Right lobe of liver (tissue), 6 donors: ENCODE measurements at regions not wholly inside any gene's neighbourhood (a gene's known extent, or its start where the extent isn't known, plus 50 kb on each side); places are given as distances from the start of the nearest gene placed in this dataset.

Source experiments
- ATAC-seq, 4 donors: fragments of 200-7000 bp; cut with Tn5 transposase; one replicate each; pipeline ENCODE4 v1.9.1; 2020; ENCODE audit warnings: mild to moderate bottlenecking in 4 of 4, moderate library complexity in 4 of 4
- DNase-seq, 3 donors: peaks; one replicate each; pipeline ENCODE4 v3.0.0-alpha.2; 2020
- H3K27ac ChIP-seq, 3 donors: fragments of 200-600 bp; one replicate each; pipeline ENCODE4 v1.8.0; 2022
- H3K27me3 ChIP-seq, 2 donors: fragments of 200-600 bp; one replicate each; pipeline ENCODE4 v1.8.0; 2022
- H3K36me3 ChIP-seq, 4 donors: fragments of 200-600 bp; sonication (generic) in 1 of 4; one replicate each; pipeline versions ENCODE4 v1.5.1 to v1.8.0; 2017 to 2022; ENCODE audit warnings: control low read depth in 1 of 4
- H3K4me1 ChIP-seq, 4 donors: fragments of 200-600 bp; sonication (generic) in 1 of 4; one replicate each; pipeline versions ENCODE4 v1.5.1 to v1.8.0; 2017 to 2022; ENCODE audit warnings: control low read depth in 1 of 4
- H3K4me3 ChIP-seq, 3 donors: fragments of 200-600 bp; one replicate each; pipeline ENCODE4 v1.8.0; 2022
- H3K9me3 ChIP-seq, 4 donors: fragments of 200-600 bp; sonication (generic) in 1 of 4; one replicate each; pipeline versions ENCODE4 v1.5.1 to v1.8.0; 2017 to 2022; ENCODE audit warnings: control low read depth in 1 of 4
- POLR2A ChIP-seq: fragments of 450-650 bp; IDR thresholded peaks from one replicate; pipeline ENCODE4 v1.6.1; 2017; ENCODE audit warnings: antibody characterized with exemption, mild to moderate bottlenecking
- WGBS: methylation state at CpG from one replicate; pipeline ENCODE4 v1.1.6; 2018; ENCODE audit warnings: low coverage, low lambda C conversion rate; ENCODE audit not compliant: insufficient coverage; ENCODE audit errors: missing lambda C conversion rate; 5-methylcytosine and 5-hydroxymethylcytosine counted together
- intact Hi-C, 2 donors: fragments of 100-400 bp; cut with DNase I; formaldehyde crosslinking; loops; one replicate each; pipeline versions ENCODE4 v1.11.2 to v1.14.1; 2022
- TF ChIP-seq, protein P1 (sequence below), 4 donors: fragments of 200-600 bp in 3 of 4; fragments of 450-650 bp in 1 of 4; IDR thresholded peaks; one replicate each; pipeline versions ENCODE4 v1.5.1 to v1.8.0; 2016 to 2022; ENCODE audit warnings: antibody characterized with exemption in 4 of 4, mild to moderate bottlenecking in 2 of 4
- donor health status: DM: no; HTN: yes; CAD: no.
- donor health status: DM: no; HTN: no; CAD: no.
- donor health status: DM: no; HTN: no; CAD: no.
- donor health status: DM: no; HTN: yes; CAD: no.
- donor health status: DM: no; HTN: yes; CAD: no.

DNA sequence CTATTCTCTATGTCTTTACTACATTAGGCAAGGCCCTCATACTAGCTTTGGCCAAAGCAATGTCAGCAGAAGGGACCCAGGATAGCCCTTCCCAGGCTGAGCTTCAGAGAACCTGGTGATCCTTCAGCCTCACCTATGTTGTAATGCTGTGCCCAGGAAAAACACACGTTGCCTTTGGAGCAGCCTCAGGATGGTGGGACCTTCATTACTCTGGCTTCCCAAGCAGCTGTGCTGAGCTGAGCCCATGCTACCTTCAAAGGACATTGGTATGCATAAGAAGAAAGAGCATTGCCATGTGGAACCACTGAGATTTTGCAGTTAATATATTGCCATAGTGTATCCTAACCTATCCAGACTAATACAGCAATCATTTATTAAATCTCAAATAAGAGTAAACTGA lies 756.4 kb upstream of the ID2 start:
- TF ChIP-seq, protein P1, sequence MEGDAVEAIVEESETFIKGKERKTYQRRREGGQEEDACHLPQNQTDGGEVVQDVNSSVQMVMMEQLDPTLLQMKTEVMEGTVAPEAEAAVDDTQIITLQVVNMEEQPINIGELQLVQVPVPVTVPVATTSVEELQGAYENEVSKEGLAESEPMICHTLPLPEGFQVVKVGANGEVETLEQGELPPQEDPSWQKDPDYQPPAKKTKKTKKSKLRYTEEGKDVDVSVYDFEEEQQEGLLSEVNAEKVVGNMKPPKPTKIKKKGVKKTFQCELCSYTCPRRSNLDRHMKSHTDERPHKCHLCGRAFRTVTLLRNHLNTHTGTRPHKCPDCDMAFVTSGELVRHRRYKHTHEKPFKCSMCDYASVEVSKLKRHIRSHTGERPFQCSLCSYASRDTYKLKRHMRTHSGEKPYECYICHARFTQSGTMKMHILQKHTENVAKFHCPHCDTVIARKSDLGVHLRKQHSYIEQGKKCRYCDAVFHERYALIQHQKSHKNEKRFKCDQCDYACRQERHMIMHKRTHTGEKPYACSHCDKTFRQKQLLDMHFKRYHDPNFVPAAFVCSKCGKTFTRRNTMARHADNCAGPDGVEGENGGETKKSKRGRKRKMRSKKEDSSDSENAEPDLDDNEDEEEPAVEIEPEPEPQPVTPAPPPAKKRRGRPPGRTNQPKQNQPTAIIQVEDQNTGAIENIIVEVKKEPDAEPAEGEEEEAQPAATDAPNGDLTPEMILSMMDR (IDR thresholded peaks at IDR 0.05), result no peak
- TF ChIP-seq POLR2A, result no peak
- WGBS, result 33% methylated on average over 1 of the region's 1 CpG
- Histone ChIP-seq H3K9me3 (no peaks in the 10 kb centered on the region), H3K4me3 (no peak overlapping the region), H3K36me3 (no peaks in the 10 kb centered on the region), H3K27me3 (no peaks in the 10 kb centered on the region), H3K27ac (no peak overlapping the region), H3K4me1 (no peaks in the 10 kb centered on the region)
- DNase-seq (no peak), ATAC-seq (no peak)
- intact Hi-C loops, result no loop called here

- ATAC-seq (no peak), DNase-seq (no peak)
- Histone ChIP-seq H3K27ac (no peak overlapping the region), H3K4me3 (no peak overlapping the region), H3K9me3 (no peaks in the 10 kb centered on the region), H3K27me3 (no peaks in the 10 kb centered on the region), H3K4me1 (no peaks in the 10 kb centered on the region), H3K36me3 (no peaks in the 10 kb centered on the region)
- TF ChIP-seq POLR2A, result no peak
- TF ChIP-seq, protein P1 (IDR thresholded peaks at IDR 0.05), result no peak
- WGBS, result 59% methylated on average over 2 of the region's 2 CpGs
- intact Hi-C loops, result no loop called here
Measured at GRCh38 chr2:7927691-7928090, 754.2 kb upstream of the ID2 start.

- WGBS, result 89% methylated on average over 9 of the region's 9 CpGs
- intact Hi-C loops, result no loop called here
- no peaks in the 10 kb centered on the region for H3K4me1 ChIP-seq
- no peak overlapping the region for H3K4me3 ChIP-seq
- no peaks in the 10 kb centered on the region for H3K27me3 ChIP-seq
- no peak overlapping the region for H3K27ac ChIP-seq
- no peak for DNase-seq
- TF ChIP-seq, protein P1 (IDR thresholded peaks at IDR 0.05), result no peak
- no peak for TF ChIP-seq POLR2A
- H3K9me3 ChIP-seq, result no peaks in the 10 kb centered on the region
- H3K36me3 ChIP-seq, result no peaks in the 10 kb centered on the region
- no peak for ATAC-seq
Measured at GRCh38 chr2:7929281-7929680, 752.6 kb upstream of the ID2 start.

DNA sequence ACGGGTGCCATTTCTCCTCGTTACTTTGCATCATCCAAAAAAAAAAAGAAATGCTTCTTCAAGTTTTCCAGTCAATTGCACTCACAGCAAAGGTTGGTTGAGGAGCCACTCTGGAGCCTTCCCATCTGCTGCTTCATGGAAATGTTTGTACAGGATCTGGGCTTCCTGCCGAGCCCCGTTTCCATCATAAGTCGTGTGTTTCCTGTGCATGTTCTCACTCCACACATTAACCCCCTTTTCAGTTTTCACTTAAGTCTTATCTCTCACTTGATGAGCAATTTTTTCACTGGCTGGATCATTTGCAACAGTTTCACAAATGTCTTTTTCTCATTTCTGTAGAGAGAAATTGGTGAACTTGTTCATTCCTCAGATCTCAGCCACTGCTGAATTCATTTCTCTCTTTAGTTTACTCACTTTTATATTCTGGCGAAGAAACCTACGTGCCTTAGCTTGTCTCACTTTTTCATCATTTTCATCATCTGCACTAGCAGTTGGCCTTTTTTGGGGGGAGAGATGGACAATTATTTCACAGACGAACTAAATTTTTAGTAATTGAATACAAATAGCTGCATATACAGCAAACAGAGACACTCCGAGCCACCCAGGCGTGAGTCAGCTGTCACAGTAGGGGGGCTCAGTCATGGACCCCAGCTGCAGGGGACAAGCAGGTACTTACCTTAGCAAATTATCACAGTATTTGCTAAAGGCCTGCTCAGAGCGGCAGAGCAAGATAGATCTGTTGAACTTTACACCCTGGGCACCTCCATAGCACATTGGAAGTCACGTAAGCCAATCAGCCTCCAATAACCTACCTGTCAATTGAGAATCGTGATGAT lies 750.8 kb upstream of the ID2 start:
- TF ChIP-seq, protein P1 (IDR thresholded peaks at IDR 0.05), result no peak
- no peak for TF ChIP-seq POLR2A
- no peaks in the 10 kb centered on the region for H3K27me3 ChIP-seq
- no peak overlapping the region for H3K4me3 ChIP-seq
- ATAC-seq (no peak), DNase-seq (no peak)
- no peaks in the 10 kb centered on the region for H3K9me3 ChIP-seq
- 65% methylated on average over 13 of the region's 13 CpGs for WGBS
- H3K36me3 ChIP-seq, result no peaks in the 10 kb centered on the region
- intact Hi-C loops, result no loop called here
- no peaks in the 10 kb centered on the region for H3K4me1 ChIP-seq
- H3K27ac ChIP-seq, result no peak overlapping the region
